Duodenal mucosa (tissue), 2 donors: ENCODE measurements at regions not wholly inside any gene's neighbourhood (a gene's known extent, or its start where the extent isn't known, plus 50 kb on each side); places are given as distances from the start of the nearest gene placed in this dataset.

ENCODE experiments used
- H3K27ac ChIP-seq: one replicate; pipeline ENCODE4 v1.7.0; 2013; ENCODE audit warnings: low read depth, low read length
- H3K27me3 ChIP-seq, 2 donors: one replicate each; pipeline ENCODE4 v1.7.0; 2013; ENCODE audit warnings: low read length in 2 of 2, control low read depth in 1 of 2; ENCODE audit not compliant: insufficient read depth in 2 of 2, control insufficient read depth in 1 of 2
- H3K36me3 ChIP-seq, 2 donors: one replicate each; pipeline ENCODE4 v1.7.0; 2013; ENCODE audit warnings: low read length in 2 of 2, control low read depth in 1 of 2; ENCODE audit not compliant: insufficient read depth in 2 of 2, control insufficient read depth in 1 of 2
- H3K4me1 ChIP-seq, 2 donors: one replicate each; pipeline ENCODE4 v1.7.0; 2013; ENCODE audit warnings: low read length in 2 of 2, control low read depth in 1 of 2; ENCODE audit not compliant: insufficient read depth in 2 of 2, control insufficient read depth in 1 of 2
- H3K4me3 ChIP-seq, 2 donors: one replicate each; pipeline ENCODE4 v1.7.0; 2013; ENCODE audit warnings: low read length in 2 of 2, low read depth in 1 of 2
- H3K9ac ChIP-seq, 2 donors: one replicate each; pipeline ENCODE4 v1.7.0; 2013; ENCODE audit warnings: low read length in 2 of 2, low read depth in 1 of 2
- H3K9me3 ChIP-seq, 2 donors: one replicate each; pipeline ENCODE4 v1.7.0; 2013; ENCODE audit warnings: low read length in 2 of 2, control low read depth in 1 of 2; ENCODE audit not compliant: control insufficient read depth in 1 of 2

DNA sequence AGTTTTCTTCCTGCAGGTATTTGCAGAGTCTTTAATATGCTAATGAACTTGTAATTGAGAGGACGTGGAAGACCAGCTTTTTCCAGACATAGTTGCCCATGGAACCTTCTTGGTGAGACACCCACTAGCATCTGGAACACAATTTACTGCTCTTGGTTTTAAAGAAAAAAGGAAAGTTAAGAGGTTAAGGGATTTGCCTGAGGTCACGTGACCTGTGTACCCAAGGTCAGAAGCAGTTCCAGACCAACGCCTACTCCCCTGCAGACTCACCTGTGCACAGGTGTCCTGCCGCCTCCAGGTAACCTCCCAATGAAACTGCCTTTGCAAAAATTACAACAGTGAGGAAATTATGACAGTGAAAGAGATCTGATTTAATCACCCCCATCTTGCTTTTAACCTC, 172.7 kb downstream of the ANAPC1 start:
- Histone ChIP-seq H3K27ac (no peak overlapping the region), H3K4me3 (no peak overlapping the region), H3K36me3 (no peaks in the 10 kb centered on the region), H3K4me1 (peaks cover 0 to 3% of the 10 kb centered on the region in 2 donors), H3K9ac (no peak overlapping the region), H3K9me3 (no peaks in the 10 kb centered on the region), H3K27me3 (no peaks in the 10 kb centered on the region)

DNA sequence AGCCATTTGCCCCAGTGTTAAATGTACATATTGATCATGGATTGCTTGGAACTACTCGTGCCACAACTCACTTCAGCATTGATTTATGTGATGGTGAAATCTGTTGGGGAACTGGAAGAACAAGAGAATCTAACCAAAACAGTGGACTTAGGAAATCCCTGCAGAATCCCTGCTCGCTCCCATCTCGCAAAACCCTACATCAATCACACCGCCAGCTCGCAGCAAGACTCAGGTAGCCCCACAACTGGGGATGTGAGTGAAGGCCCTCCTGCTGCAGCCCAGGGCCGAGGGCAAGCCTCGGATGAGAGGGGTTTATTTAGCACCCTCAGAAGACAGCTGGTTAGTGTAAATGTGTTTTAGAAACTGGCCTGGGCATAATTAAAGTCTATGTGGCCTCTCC, 171.6 kb downstream of the ANAPC1 start:
- Histone ChIP-seq H3K9me3 (no peaks in the 10 kb centered on the region), H3K27me3 (no peaks in the 10 kb centered on the region), H3K36me3 (no peaks in the 10 kb centered on the region), H3K9ac (no peak overlapping the region), H3K4me3 (no peak overlapping the region), H3K27ac (no peak overlapping the region), H3K4me1 (peaks cover 0 to 3% of the 10 kb centered on the region in 2 donors)

DNA sequence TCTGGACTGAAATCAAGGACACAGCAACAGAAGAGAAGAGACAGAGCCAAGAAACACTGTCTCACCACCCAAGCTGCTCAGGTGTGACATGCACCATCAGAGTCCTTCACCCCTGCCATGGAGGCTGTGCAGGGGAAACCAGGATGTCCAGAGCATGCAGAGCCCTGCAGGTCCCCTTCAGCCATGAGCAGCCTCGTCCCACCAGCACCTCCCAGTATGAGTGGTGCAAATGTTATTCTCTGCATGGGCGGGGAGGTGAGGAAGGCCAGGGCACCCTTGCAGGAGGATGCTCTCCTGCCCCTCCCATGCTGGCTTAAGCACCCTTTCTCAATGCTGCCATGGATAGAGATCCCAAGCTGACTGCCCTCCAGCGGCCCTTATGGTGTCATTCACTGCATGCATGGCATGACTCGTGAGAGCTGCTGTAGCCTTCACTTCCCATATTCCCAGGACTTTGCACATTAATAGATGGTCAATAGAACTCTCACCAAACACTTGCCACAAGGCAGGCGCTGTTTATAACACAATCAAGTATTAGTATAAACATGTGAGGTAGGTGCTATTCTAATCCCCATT, 171.0 kb downstream of the ANAPC1 start:
- Histone ChIP-seq H3K9me3 (no peaks in the 10 kb centered on the region), H3K4me3 (no peak overlapping the region), H3K27me3 (no peaks in the 10 kb centered on the region), H3K36me3 (no peaks in the 10 kb centered on the region), H3K27ac (no peak overlapping the region), H3K9ac (no peak overlapping the region), H3K4me1 (peaks cover 0 to 3% of the 10 kb centered on the region in 2 donors)

DNA sequence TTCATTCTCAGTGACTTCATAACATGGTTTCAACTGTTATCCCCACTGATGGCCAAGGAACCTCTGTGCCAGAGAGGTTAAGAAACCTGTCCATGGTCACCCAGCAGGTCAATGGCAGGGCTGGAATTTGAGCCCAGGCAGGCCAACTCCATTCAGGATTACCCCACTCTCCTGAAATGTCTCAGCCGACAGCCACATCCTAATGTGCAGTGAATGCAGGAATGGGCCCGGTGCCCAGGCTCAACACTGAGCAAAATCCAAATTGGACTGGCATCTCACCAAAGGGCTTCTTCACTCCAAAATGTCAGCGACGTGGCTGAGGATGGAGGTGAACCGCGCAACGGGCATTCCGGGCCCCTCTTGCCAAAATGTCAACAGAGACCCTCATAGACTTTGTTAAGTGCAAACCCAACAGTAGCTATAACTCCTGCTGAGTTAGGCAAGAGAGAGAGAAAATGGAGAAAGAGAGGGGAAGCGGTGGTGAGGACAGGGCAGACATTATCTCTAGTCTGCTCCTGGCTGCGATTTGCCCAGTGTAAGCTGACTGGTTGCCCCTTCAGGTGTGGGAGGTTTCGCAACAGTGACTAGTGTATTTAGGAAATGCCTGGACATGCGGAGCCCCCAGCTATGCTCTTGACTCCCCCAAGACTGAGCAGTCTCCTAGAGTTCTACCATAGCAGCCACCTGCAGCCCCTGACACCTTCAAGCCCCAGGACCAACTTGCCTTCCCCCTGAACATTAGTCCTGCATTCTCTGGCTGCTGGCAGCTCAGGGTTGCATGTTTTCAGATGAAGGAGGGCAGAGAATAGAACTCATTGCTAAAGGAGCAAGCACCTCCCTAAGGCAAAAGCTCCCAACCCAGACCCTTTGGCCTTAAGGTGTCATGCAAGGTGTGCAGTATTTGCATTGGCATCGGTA, 167.7 kb downstream of the ANAPC1 start:
- H3K4me1 ChIP-seq: no peaks in the 10 kb centered on the region
- H3K36me3 ChIP-seq: no peaks in the 10 kb centered on the region
- no peaks in the 10 kb centered on the region for H3K9me3 ChIP-seq
- H3K4me3 ChIP-seq: no peak overlapping the region
- no peak overlapping the region for H3K27ac ChIP-seq
- H3K9ac ChIP-seq: no peak overlapping the region
- H3K27me3 ChIP-seq: no peaks in the 10 kb centered on the region

DNA sequence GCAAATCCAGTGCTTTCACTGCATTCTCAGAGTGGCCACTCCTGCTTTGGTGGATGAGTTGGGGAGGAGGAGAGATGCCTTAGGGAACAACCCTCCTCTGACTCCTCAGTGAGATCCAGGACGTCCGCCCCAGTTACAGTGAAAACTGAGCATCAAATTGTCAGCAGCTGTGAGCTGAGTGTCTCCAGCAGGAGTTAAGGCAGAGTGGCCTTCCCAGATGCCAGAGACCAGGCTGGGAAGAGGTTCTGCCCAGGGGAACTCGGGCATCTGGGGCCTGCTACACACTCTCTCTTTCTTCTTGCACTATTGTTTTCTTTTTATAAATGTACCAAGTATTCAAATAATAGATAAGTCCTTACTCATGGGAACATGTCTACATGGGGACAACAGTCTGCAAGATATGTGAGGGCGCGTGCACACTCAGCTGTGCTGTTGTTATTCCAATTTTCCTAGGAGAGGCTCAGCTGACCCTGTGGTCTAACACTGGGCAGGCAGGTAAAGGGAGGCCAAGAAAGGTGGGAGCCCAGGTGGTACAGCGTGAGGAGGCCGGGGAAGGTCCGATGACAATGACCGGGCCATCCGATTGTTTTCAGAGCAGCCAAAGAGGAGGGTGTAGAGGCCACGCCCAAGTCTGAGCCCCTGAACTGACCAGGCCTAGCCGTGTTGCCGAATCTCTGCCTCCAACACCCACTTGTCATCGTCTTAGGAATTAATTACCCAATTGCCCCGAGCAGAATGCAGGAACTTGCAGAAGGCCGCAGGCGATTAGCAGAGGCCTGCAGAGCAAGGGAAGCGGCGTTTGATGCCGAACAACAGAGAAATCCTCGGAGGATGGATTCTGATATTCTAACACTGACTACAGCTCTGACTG, 166.9 kb downstream of the ANAPC1 start:
- no peaks in the 10 kb centered on the region for H3K4me1 ChIP-seq
- H3K9ac ChIP-seq: no peak overlapping the region
- no peaks in the 10 kb centered on the region for H3K9me3 ChIP-seq
- no peaks in the 10 kb centered on the region for H3K27me3 ChIP-seq
- H3K27ac ChIP-seq: no peak overlapping the region
- H3K36me3 ChIP-seq: no peaks in the 10 kb centered on the region
- H3K4me3 ChIP-seq: no peak overlapping the region
